Trophoblast cell (in vitro differentiated cells and primary cell): ENCODE measurements at regions not wholly inside any gene's neighbourhood (a gene's known extent, or its start where the extent isn't known, plus 50 kb on each side); places are given as distances from the start of the nearest gene placed in this dataset.

Source experiments
- DNase-seq, 2 donors: peaks; one replicate each; pipeline ENCODE4 v3.0.0-alpha.2; 2016
- H2AFZ ChIP-seq: 2 replicates; pipeline ENCODE4 v1.6.1; 2013; ENCODE audit warnings: low read length, moderate library complexity, mild to moderate bottlenecking; ENCODE audit not compliant: insufficient read depth, poor library complexity
- H2AK5ac ChIP-seq: 2 replicates; pipeline ENCODE4 v1.6.1; 2013; ENCODE audit warnings: mild to moderate bottlenecking, low read length
- H2BK120ac ChIP-seq: 2 replicates; pipeline ENCODE4 v1.6.1; 2013; ENCODE audit warnings: low read length, mild to moderate bottlenecking, moderate library complexity; ENCODE audit not compliant: insufficient read depth, poor library complexity
- H2BK12ac ChIP-seq: 2 replicates; pipeline ENCODE4 v1.6.1; 2013; ENCODE audit warnings: mild to moderate bottlenecking, low read length, moderate library complexity
- H2BK5ac ChIP-seq: 2 replicates; pipeline ENCODE4 v1.6.1; 2013; ENCODE audit warnings: low read length, low read depth, moderate library complexity, mild to moderate bottlenecking; ENCODE audit not compliant: poor library complexity
- H3K14ac ChIP-seq: 2 replicates; pipeline ENCODE4 v1.6.1; 2013; ENCODE audit warnings: mild to moderate bottlenecking, low read length
- H3K18ac ChIP-seq: 2 replicates; pipeline ENCODE4 v1.6.1; 2013; ENCODE audit warnings: mild to moderate bottlenecking, low read length
- H3K23ac ChIP-seq: 2 replicates; pipeline ENCODE4 v1.6.1; 2013; ENCODE audit warnings: low read length
- H3K27ac ChIP-seq: 2 replicates; pipeline ENCODE4 v1.5.1; 2013; ENCODE audit warnings: low read depth, mild to moderate bottlenecking, inconsistent platforms, low read length, moderate library complexity
- H3K27me3 ChIP-seq: 2 replicates; pipeline ENCODE4 v1.6.1; 2013; ENCODE audit warnings: inconsistent platforms, mild to moderate bottlenecking, low read length, moderate library complexity; ENCODE audit not compliant: insufficient read depth
- H3K36me3 ChIP-seq, 2 experiments: 1 replicate in 1 of 2; 2 replicates in 1 of 2; pipeline ENCODE4 v1.6.1; 2013; ENCODE audit warnings: low read length in 2 of 2, mild to moderate bottlenecking in 2 of 2, moderate library complexity in 1 of 2; ENCODE audit not compliant: insufficient read depth in 2 of 2, control insufficient read depth in 1 of 2
- H3K4ac ChIP-seq: 2 replicates; pipeline ENCODE4 v1.6.1; 2013; ENCODE audit warnings: low read depth, mild to moderate bottlenecking, low read length, moderate library complexity
- H3K4me1 ChIP-seq, 2 experiments: 1 replicate in 1 of 2; 2 replicates in 1 of 2; pipeline ENCODE4 v1.6.1; 2013; ENCODE audit warnings: low read length in 2 of 2, mild to moderate bottlenecking in 2 of 2, moderate library complexity in 1 of 2; ENCODE audit not compliant: insufficient read depth in 2 of 2, control insufficient read depth in 1 of 2
- H3K4me2 ChIP-seq: 2 replicates; pipeline ENCODE4 v1.6.1; 2013; ENCODE audit warnings: inconsistent platforms, mild to moderate bottlenecking, low read length, moderate library complexity
- H3K4me3 ChIP-seq: 2 replicates; pipeline ENCODE4 v1.5.1; 2013; ENCODE audit warnings: mild to moderate bottlenecking, low read depth, low read length, inconsistent platforms
- H3K79me1 ChIP-seq: one replicate; pipeline ENCODE4 v1.6.1; 2013; ENCODE audit warnings: low read length
- H3K79me2 ChIP-seq: 2 replicates; pipeline ENCODE4 v1.6.1; 2013; ENCODE audit warnings: low read length, mild to moderate bottlenecking; ENCODE audit not compliant: control insufficient read depth, insufficient read depth, poor library complexity
- H3K9ac ChIP-seq: 2 replicates; pipeline ENCODE4 v1.6.1; 2013; ENCODE audit warnings: mild to moderate bottlenecking, low read length
- H3K9me3 ChIP-seq: 2 replicates; pipeline ENCODE4 v1.6.1; 2013; ENCODE audit warnings: low read depth, mild to moderate bottlenecking, control low read depth, inconsistent platforms, low read length; ENCODE audit not compliant: insufficient read depth
- H4K12ac ChIP-seq: 2 replicates; pipeline ENCODE4 v1.6.1; 2013; ENCODE audit warnings: low read depth, mild to moderate bottlenecking, low read length, moderate library complexity
- H4K8ac ChIP-seq: 2 replicates; pipeline ENCODE4 v1.6.1; 2013; ENCODE audit warnings: low read depth, mild to moderate bottlenecking, low read length, moderate library complexity
- H4K91ac ChIP-seq: one replicate; pipeline ENCODE4 v1.6.1; 2013; ENCODE audit warnings: low read depth, mild to moderate bottlenecking, low read length, moderate library complexity
- WGBS: extraction: QIAGEN DNeasy Blood & Tissue Kit; methylation state at CpG from one replicate; pipeline ENCODE4 v1.1.7; 2013; ENCODE audit warnings: missing lambda C conversion rate; ENCODE audit not compliant: insufficient read length, insufficient coverage; ENCODE audit errors: extremely low coverage; 5-methylcytosine and 5-hydroxymethylcytosine counted together

DNA sequence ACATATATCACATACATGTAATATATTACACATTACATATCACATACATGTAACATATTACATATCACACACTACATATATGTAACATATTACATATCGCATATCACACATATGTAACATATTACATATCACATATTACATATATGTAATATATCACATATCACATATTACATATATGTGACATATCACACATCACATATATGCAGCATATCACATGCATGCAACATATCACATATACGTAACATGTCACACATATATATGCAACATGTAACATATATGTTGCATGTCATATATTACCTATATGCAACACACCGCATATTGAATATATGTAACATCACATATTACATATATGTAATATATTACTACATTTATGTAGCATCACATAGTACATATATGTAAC is 211.2 kb downstream of the ARL6IP6 start:
- Histone ChIP-seq H3K9me3 (no peaks in the 10 kb centered on the region), H4K8ac (no peak overlapping the region)
- no CpG with 5 or more reads among the region's 3 CpGs for WGBS

DNA sequence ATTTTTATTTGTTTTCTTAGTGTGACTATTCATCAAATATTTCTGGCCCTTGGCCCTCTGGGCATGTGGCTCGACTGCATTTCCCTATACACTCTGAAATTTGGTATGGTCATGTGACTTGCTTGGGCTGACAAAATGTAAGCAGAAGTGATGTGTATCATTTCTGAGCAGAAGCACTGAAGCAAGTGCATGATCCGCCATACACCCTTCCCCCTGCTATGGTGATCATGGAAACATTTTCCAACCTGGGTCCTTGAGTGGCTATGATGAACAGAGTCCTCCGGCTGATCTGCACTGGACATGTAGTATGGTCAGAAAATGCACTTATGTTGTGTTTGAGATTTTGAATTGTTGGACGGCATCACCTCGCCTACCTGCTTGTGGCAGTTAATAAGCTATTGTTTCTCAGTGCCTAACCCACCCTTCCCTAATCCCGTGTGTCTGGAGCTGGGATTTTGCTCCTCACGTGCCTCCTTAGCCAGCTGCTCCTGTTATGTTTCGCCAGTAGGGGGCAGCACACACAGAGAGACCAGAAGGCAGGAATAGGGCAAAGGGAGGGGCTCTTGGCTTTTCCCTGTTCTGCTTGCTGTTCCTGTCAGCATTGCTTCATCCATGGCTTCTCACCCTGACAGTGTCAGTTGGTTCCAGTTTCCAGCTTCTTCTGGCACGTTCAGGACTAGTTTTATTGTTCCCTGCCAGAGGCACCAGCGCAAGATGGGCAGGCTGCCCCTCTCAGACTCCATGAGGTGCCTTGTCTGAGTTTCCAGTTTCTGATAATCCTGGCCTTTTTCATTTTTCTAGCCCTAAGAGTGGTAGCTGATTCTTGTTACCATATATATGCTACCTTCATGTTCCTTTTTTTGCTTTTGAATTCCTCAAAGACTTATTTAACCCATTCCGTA is 207.4 kb downstream of the ARL6IP6 start:
- Histone ChIP-seq H2BK5ac (no peak overlapping the region), H3K23ac (no peak overlapping the region), H3K79me2 (no peaks in the 10 kb centered on the region), H3K4me3 (no peak overlapping the region), H3K27ac (no peak overlapping the region), H4K8ac (no peak overlapping the region), H4K91ac (no peak overlapping the region), H3K18ac (no peak overlapping the region), H3K79me1 (no peaks in the 10 kb centered on the region), H3K4me1 (no peaks in the 10 kb centered on the region), H3K4ac (no peak overlapping the region), H2AK5ac (no peak overlapping the region), H3K4me2 (no peak overlapping the region), H3K9ac (no peak overlapping the region), H2AFZ (no peak overlapping the region), H4K12ac (no peak overlapping the region), H2BK120ac (no peak overlapping the region), H3K14ac (no peak overlapping the region), H3K36me3 (no peaks in the 10 kb centered on the region), H2BK12ac (no peak overlapping the region), H3K27me3 (no peaks in the 10 kb centered on the region), H3K9me3 (no peaks in the 10 kb centered on the region)
- no CpG with 5 or more reads among the region's 11 CpGs for WGBS
- peak; percentile 60 to 82 for DNase-seq

More for the DNA sequence above, 211.2 kb downstream of the ARL6IP6 start:
- H2AK5ac ChIP-seq: no peak overlapping the region
- H3K36me3 ChIP-seq: no peaks in the 10 kb centered on the region
- H4K91ac ChIP-seq: no peak overlapping the region
- no peak for DNase-seq
- no peak overlapping the region for H2BK120ac ChIP-seq
- H3K23ac ChIP-seq: no peak overlapping the region
- no peak overlapping the region for H3K4me3 ChIP-seq
- H4K12ac ChIP-seq: no peak overlapping the region
- H3K4me1 ChIP-seq: no peaks in the 10 kb centered on the region
- H3K4me2 ChIP-seq: no peak overlapping the region
- H3K9ac ChIP-seq: no peak overlapping the region
- H3K79me2 ChIP-seq: no peaks in the 10 kb centered on the region
- no peak overlapping the region for H2BK12ac ChIP-seq
- H3K27me3 ChIP-seq: no peaks in the 10 kb centered on the region
- no peak overlapping the region for H3K4ac ChIP-seq
- H3K27ac ChIP-seq: no peak overlapping the region
- H3K18ac ChIP-seq: no peak overlapping the region
- no peak overlapping the region for H2AFZ ChIP-seq
- H3K79me1 ChIP-seq: no peaks in the 10 kb centered on the region
- H3K14ac ChIP-seq: no peak overlapping the region
- H2BK5ac ChIP-seq: no peak overlapping the region

DNA sequence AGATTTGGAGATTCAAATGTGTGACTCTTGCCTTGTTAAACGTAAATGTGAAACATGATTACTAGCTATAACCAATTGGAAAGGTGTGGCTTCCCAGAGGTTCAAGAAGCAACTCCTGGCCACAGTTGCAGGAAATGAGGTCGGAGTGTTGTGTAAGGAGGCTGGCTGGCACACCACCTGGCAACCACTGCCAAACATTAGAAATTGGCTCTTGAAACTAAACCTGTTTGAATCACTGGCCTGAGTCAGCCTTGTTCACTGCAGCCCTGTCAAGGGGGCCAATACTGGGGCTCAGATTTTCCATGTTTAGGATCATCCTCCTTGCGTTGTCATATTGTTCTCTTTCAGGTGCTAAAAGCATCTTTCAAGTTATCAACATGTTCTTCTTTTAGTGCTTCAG is 206.3 kb downstream of the ARL6IP6 start:
- H3K14ac ChIP-seq: no peak overlapping the region
- no CpG with 5 or more reads among the region's 3 CpGs for WGBS

DNA sequence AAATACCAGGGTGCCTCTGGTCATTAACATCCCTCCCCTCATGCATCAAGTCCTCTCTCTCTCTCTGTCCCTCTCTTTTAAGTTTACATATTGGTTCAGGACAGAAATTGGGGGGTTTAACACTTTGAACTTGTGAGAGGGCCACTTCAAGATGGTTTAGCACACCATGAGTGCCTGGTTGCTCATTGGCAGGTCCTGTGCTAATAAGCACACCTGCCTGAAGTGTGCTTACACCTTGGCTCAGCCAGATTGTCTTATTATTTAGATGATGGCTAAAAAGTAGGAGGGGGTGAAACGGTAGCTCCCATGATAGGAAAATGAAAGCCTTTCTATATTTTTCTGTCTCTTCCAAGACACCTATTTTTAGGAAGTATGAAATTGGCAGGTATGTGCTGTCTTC is 205.8 kb downstream of the ARL6IP6 start:
- H3K23ac ChIP-seq: no peak overlapping the region

More for the DNA sequence above, 206.3 kb downstream of the ARL6IP6 start:
- Histone ChIP-seq H3K4ac (no peak overlapping the region), H4K12ac (no peak overlapping the region), H3K79me2 (no peaks in the 10 kb centered on the region), H2BK12ac (no peak overlapping the region), H3K23ac (no peak overlapping the region), H2BK120ac (no peak overlapping the region), H4K8ac (no peak overlapping the region), H2AK5ac (no peak overlapping the region), H3K18ac (no peak overlapping the region), H2BK5ac (no peak overlapping the region), H3K79me1 (no peaks in the 10 kb centered on the region), H3K4me2 (no peak overlapping the region), H3K27me3 (no peaks in the 10 kb centered on the region), H4K91ac (no peak overlapping the region), H3K4me3 (no peak overlapping the region), H3K9ac (no peak overlapping the region), H3K27ac (no peak overlapping the region), H3K4me1 (no peaks in the 10 kb centered on the region), H3K9me3 (no peaks in the 10 kb centered on the region), H3K36me3 (no peaks in the 10 kb centered on the region), H2AFZ (no peak overlapping the region)
- DNase-seq: no peak

More for the DNA sequence above, 205.8 kb downstream of the ARL6IP6 start:
- Histone ChIP-seq H3K4ac (no peak overlapping the region), H2AFZ (no peak overlapping the region), H3K14ac (no peak overlapping the region), H3K27me3 (no peaks in the 10 kb centered on the region), H4K12ac (no peak overlapping the region), H3K79me2 (no peaks in the 10 kb centered on the region), H3K4me2 (no peak overlapping the region), H2AK5ac (no peak overlapping the region), H3K4me1 (no peaks in the 10 kb centered on the region), H2BK5ac (no peak overlapping the region), H3K9me3 (no peaks in the 10 kb centered on the region), H3K36me3 (no peaks in the 10 kb centered on the region), H2BK12ac (no peak overlapping the region), H3K9ac (no peak overlapping the region), H3K79me1 (no peaks in the 10 kb centered on the region), H3K18ac (no peak overlapping the region), H2BK120ac (no peak overlapping the region), H4K8ac (no peak overlapping the region), H3K27ac (no peak overlapping the region), H3K4me3 (no peak overlapping the region), H4K91ac (no peak overlapping the region)
- WGBS: no CpG with 5 or more reads among the region's 1 CpG
- DNase-seq: no peak
